GM12892 (cell line): ENCODE measurements at regions not wholly inside any gene's neighbourhood (a gene's known extent, or its start where the extent isn't known, plus 50 kb on each side); places are given as distances from the start of the nearest gene placed in this dataset.

ENCODE experiments used
- POLR2A ChIP-seq: IDR thresholded peaks from 2 replicates; pipeline ENCODE4 v1.6.1; 2011; ENCODE audit warnings: low read depth, low read length, control low read depth
- POLR2AphosphoS5 ChIP-seq: IDR thresholded peaks from 2 replicates; pipeline ENCODE4 v1.6.1; 2011; ENCODE audit warnings: low read depth, low read length, control low read depth
- TAF1 ChIP-seq: IDR thresholded peaks from 2 replicates; pipeline ENCODE4 v1.6.1; 2011; ENCODE audit warnings: low read depth, mild to moderate bottlenecking, control low read depth, low read length, borderline replicate concordance

DNA sequence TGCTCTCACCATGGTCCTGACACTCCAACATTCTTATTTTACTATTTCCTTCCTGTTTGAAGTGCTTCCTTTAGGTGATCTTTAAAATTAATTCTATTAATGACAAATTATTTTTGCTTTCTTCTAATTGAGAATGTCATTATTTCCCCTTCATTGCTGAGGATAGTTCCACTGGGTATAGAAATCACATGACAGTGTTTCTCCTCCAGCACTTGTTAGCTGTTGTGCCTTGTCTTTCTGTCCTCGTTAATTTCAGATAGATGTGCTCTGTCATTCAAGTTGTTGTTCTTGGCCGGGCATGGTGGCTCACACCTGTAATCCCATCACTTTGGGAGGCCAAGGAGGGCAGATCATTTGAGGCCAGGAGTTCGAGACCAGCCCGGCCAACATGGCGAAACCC lies 321.0 kb upstream of the RAB6C start:
- TF ChIP-seq POLR2A (no peak), POLR2AphosphoS5 (no peak), TAF1 (no peak)
